ENCODE measurements at regions not wholly inside any gene's neighbourhood (a gene's known extent, or its start where the extent isn't known, plus 50 kb on each side); places are given as distances from the start of the nearest gene placed in this dataset.

- DNase-seq (ENCODE audit: low spot score) = no peak
Observed at GRCh38 chr5:39506211-39506610, 81.4 kb upstream of the DAB2 start.

GRCh38 chr5:39505791-39506190, 81.0 kb upstream of the DAB2 start:
- no peak for DNase-seq (ENCODE audit: low spot score)

DNA sequence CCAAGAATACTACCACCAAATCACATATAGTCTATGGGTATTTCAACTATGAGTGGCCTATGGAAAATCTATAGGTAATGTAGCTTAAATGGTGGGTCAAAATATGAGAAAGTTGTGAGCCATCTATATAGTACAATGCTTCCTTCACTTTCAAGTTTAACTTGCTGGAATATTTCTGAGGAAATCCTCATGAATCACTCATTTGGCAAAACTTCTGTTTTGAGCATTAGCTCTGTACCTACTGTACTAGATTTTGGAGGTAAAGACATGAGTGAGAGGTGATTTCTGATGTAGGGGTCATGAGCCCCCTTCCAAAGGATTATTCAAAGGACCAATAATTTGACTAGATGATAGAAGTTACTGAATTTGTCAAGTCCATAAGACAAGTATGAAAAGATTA, 80.6 kb upstream of the DAB2 start:
- no peak for DNase-seq (ENCODE audit: low spot score)

GRCh38 chr5:39503155-39503554, 78.4 kb upstream of the DAB2 start:
- no peak for DNase-seq (ENCODE audit: low spot score)

DNA sequence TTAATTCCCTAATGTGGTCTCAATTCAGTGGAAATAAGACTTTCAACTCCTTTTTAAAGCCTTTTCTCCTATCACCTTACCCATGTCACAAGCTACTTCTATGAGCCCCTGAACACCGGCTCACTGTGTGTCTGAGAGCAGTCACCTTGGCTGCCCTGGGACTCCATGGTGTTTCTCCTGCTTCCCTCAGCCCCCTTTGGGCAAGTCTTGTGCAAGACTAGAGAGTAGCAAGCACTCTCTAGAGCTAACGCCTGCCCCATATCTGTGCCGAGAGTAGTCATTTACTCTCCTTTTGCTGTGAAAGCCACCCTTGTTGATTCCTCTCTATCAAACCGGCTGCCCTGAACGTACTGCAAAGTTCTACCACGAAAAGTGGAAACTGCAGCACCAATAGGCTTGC, 77.9 kb upstream of the DAB2 start:
- no peak for DNase-seq (ENCODE audit: low spot score)

- DNase-seq (ENCODE audit: low spot score) = no peak
Observed at GRCh38 chr5:39501397-39501796, 76.6 kb upstream of the DAB2 start.

- DNase-seq (ENCODE audit: low spot score) = no peak
Observed at GRCh38 chr5:39500551-39501175, 75.9 kb upstream of the DAB2 start.

GRCh38 chr5:39498278-39498952, 73.6 kb upstream of the DAB2 start:
- DNase-seq (ENCODE audit: low spot score) = no peak

GRCh38 chr5:39497322-39497721, 72.5 kb upstream of the DAB2 start:
- DNase-seq (ENCODE audit: low spot score) = no peak

GRCh38 chr5:39495227-39495626, 70.4 kb upstream of the DAB2 start:
- DNase-seq (ENCODE audit: low spot score) = no peak

GRCh38 chr5:39494534-39494933, 69.8 kb upstream of the DAB2 start:
- no peak for DNase-seq (ENCODE audit: low spot score)

GRCh38 chr5:39494107-39494510, 69.3 kb upstream of the DAB2 start:
- DNase-seq (ENCODE audit: low spot score) = no peak

DNA sequence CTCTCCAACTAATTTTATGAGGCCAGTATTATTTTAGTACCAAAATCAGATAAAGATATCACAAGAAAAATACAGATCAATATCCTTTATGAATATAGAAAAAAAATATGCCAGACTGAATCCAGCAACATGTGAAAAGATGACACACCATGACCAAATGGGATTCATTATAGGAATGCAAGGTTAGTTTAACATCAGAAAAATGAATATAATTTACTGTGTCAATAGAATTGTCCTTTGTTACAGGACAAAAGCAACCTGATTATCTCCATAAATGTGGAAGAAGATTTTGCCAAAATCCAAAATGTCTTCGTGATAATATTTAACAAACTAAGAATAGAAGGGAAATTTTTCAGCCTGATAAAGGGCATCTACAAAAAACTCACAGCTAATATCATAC, 66.4 kb upstream of the DAB2 start:
- DNase-seq (ENCODE audit: low spot score) = no peak

GRCh38 chr5:39489263-39489662, 64.5 kb upstream of the DAB2 start:
- DNase-seq (ENCODE audit: low spot score) = no peak

- DNase-seq (ENCODE audit: low spot score) = no peak
Observed at GRCh38 chr5:39486790-39487189, 62.0 kb upstream of the DAB2 start.

- no peak for DNase-seq (ENCODE audit: low spot score)
Observed at GRCh38 chr5:39486361-39486760, 61.6 kb upstream of the DAB2 start.

DNA sequence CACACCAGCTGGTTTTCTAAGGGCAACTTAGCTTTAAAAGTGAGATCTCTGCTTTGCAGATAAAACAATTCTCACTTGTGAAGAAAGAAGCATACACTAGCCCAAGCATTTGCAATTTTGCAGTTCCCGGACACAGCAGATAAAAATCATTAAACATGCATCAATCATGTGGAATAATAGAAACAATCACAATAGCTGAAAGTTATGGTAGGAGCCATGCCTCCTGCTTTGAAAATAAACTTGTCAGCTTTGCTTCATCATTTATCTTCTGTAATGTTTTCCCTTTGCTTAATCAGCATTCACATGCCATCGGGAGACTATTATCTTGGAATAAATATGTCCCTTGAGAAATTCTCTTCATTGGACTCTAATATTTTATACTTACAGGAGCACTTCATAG, 60.3 kb upstream of the DAB2 start:
- no peak for DNase-seq (ENCODE audit: low spot score)

DNA sequence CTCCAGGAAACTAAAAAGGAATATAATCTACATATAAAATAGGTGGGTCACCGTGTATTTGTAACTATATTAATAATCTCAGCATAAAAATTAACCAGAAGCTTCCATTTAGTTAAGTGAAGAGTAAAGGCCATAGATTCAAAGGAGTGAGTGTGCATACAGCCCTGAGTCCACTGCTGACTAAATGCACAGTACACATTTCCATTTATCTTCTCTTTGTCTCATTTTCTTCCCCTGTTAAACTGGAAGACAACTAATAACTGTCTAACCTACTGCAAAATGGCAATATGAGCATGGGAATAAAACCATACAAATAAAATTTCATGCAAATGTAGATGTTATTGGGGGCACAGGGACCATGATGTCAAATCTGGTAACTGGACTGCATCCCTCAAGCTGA, 59.9 kb upstream of the DAB2 start:
- DNase-seq (ENCODE audit: low spot score) = no peak

DNA sequence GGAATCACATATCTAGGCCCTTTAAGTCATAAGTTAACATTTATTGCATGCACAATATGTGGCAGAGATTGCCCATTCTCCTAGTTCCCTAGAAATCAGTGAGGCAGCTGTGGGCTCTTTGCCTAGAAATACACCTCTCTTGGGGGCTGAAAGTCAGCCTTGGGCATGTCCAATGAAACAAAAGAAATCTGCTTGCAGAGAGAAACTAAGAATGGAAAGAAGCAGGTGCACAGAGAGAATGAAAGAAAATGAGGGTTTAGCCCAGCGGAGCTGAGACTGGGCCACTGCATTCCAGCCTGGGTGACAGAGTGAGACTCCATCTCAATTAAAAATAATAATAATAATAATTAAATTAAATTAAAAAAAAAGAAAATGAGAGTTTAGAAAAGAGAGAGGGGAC, 57.3 kb upstream of the DAB2 start:
- no peak for DNase-seq (ENCODE audit: low spot score)

GRCh38 chr5:39479537-39479936, 54.8 kb upstream of the DAB2 start:
- DNase-seq (ENCODE audit: low spot score) = no peak

- DNase-seq (ENCODE audit: low spot score) = no peak
Observed at GRCh38 chr5:39478863-39479262, 54.1 kb upstream of the DAB2 start.

GRCh38 chr5:39476843-39477220, 52.1 kb upstream of the DAB2 start:
- DNase-seq (ENCODE audit: low spot score) = no peak

DNA sequence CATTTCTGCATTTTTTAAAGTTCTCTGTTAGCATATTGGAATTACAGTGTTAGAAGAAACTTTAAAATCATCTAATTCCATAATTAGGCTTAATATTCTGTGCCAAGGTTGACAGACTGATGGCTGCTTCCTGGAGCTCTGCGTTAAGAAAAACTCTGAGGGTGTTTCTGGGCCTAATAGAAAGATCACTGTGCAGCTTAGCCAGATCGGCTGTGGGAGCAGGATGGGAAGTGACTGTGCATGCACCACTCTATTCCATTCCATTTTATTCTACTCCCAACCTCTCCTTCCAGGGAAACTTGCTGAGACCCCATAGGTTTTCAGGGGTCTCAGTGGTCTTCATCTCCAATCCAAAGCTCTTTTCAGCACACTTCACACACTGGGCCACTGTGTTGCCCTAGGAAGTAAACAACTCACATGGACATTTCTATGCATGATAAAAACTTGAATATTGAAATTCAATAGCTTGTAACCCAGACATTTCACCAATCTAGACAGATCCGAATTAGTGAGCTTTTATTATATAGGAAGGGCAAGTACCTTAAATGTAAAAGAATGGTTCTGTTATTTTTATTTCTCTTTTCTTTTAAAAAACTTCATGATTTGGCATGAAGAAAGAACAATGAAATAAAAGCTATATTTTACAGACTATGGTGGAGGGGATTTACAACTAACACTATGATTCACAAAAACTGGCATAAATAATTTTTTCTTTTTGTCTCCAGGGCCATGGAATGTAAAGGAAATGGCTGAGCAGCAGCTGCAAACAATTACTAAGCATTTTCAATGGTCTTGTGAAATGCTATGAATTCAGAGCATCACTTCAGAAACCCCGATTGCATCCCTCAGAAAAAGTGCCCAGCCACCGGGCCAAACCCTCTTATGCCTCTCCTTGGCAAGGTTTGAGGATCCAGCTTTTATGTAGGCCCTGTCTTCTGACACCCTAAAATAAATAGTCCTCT, 51.4 kb upstream of the DAB2 start:
- no peak for DNase-seq (ENCODE audit: low spot score)

All from HuH-7.5 (cell line).